ENCODE measurements at regions not wholly inside any gene's neighbourhood (a gene's known extent, or its start where the extent isn't known, plus 50 kb on each side); places are given as distances from the start of the nearest gene placed in this dataset.

GRCh38 chr20:48246061-48246790 lies 460.9 kb upstream of the SULF2 start:
- Histone ChIP-seq H2AFZ (ENCODE audit: control insufficient read depth, low read depth, low read length) (no peak overlapping the region), H3K9ac (ENCODE audit: control insufficient read depth, insufficient read depth, low read length) (no peak overlapping the region), H3K27ac (ENCODE audit: control insufficient read depth, insufficient read depth) (no peak overlapping the region), H3K4me1 (ENCODE audit: control insufficient read depth, insufficient read depth, low read length) (no peaks in the 10 kb centered on the region), H3K27me3 (replicated peaks in 1 of 2; ENCODE audit: control insufficient read depth in 2 of 2, insufficient read depth in 2 of 2, low read length in 1 of 2) (peaks cover 0 to 1% of the 10 kb centered on the region in 2 experiments; a peak in 1 of 4 replicates), H3K4me3 (no peak overlapping the region), H4K20me1 (ENCODE audit: control insufficient read depth, insufficient read depth) (no peaks in the 10 kb centered on the region), H3K36me3 (ENCODE audit: control insufficient read depth in 2 of 2, insufficient read depth in 2 of 2, low read length in 1 of 2) (no peaks in the 10 kb centered on the region), H3K9me3 (replicated peaks; ENCODE audit: control insufficient read depth, insufficient read depth, low read length) (no peaks in the 10 kb centered on the region), H3K4me2 (ENCODE audit: control insufficient read depth, insufficient read depth) (no peak overlapping the region), H3K79me2 (ENCODE audit: control insufficient read depth, insufficient read depth, low read length) (no peaks in the 10 kb centered on the region)
- ChIA-PET RAD21 (ENCODE audit: unreplicated experiment) (no interaction called here), CTCF (no interaction called here), POLR2A (no interaction called here), SMC1A (ENCODE audit: uncharacterized antibody, unreplicated experiment) (interaction anchor here (0.9 kb wide), 1 partner anchor 374 kb away, joined by 4 read pairs; no protein-coding TSS in a partner anchor)
- 34% methylated on average over 9 of the region's 9 CpGs for WGBS (ENCODE audit: insufficient coverage, insufficient replicate concordance, low lambda C conversion rate, missing lambda C conversion rate)
- TF ChIP-seq YY1 (IDR thresholded peaks at IDR 0.05; ENCODE audit: low read depth, low read length) (no peak), POLR2A (IDR thresholded peaks at IDR 0.05; ENCODE audit: low read depth, low read length) (no peak), CREB1 (IDR thresholded peaks at IDR 0.05; ENCODE audit: low read depth) (no peak), EGR1 (IDR thresholded peaks at IDR 0.05; ENCODE audit: borderline replicate concordance in 1 of 2, low read depth in 2 of 2, low read length in 2 of 2) (no peak), STAT3 (IDR thresholded peaks at IDR 0.05; ENCODE audit: low read depth, low read length) (no peak), TCF12 (IDR thresholded peaks at IDR 0.05; ENCODE audit: low read depth, low read length) (no peak), SUPT20H (IDR thresholded peaks at IDR 0.05; ENCODE audit: borderline replicate concordance, control insufficient read depth, low read depth, low read length) (no peak), SP1 (IDR thresholded peaks at IDR 0.05; ENCODE audit: low read depth, low read length) (no peak), DPF2 (IDR thresholded peaks at IDR 0.05) (no peak), TAF1 (IDR thresholded peaks at IDR 0.05; ENCODE audit: borderline replicate concordance, low read depth, low read length) (no peak), NFYA (IDR thresholded peaks at IDR 0.05; ENCODE audit: borderline replicate concordance, low read depth, low read length) (no peak), IKZF2 (IDR thresholded peaks at IDR 0.05) (no peak), MLLT1 (IDR thresholded peaks at IDR 0.05) (no peak), MXI1 (IDR thresholded peaks at IDR 0.05; ENCODE audit: low read depth, low read length) (no peak)
- no TSS peak for BruUV-seq (replicated peaks)
- no peak for DNase-seq (ENCODE audit: low read depth, low spot score)
- FAIRE-seq: no peak
- in situ Hi-C loops (cut with MboI) (no loop called here), intact Hi-C loops (cut with micrococcal nuclease; ENCODE audit: unreplicated experiment) (no loop called here)
- no peak for ATAC-seq
